IMR-90 (cell line): ENCODE measurements at regions not wholly inside any gene's neighbourhood (a gene's known extent, or its start where the extent isn't known, plus 50 kb on each side); places are given as distances from the start of the nearest gene placed in this dataset.

ENCODE experiments used
- ATAC-seq: fragments of 200-7000 bp; cut with Tn5 transposase; 2 replicates; pipeline ENCODE4 v1.9.1; 2020; ENCODE audit warnings: low read depth, mild to moderate bottlenecking, moderate library complexity
- BruUV-seq: library from RNA; stranded (reverse); fragments of 400-500 nt; replicated peaks from 2 replicates; lab custom pipeline; 2021; lab: Mats Ljungman, UMichigan
- CTCF ChIA-PET: fragments of 300-600 bp; formaldehyde crosslinking; extraction: SDS; loops from one replicate; lab custom pipeline; 2021; ENCODE audit warnings: antibody characterized with exemption; lab: Yijun Ruan, JAX
- POLR2A ChIA-PET: fragments of 300-600 bp; sonication (Branson Sonifier 250); formaldehyde crosslinking; loops from one replicate; lab custom pipeline; 2022; ENCODE audit warnings: antibody characterized with exemption; ENCODE audit not compliant: unreplicated experiment; lab: Charles Lee
- DNase-seq: peaks from one replicate; pipeline ENCODE4 v3.0.0; 2013
- H2AFZ ChIP-seq: replicated peaks from 2 replicates; pipeline ENCODE3; 2013; ENCODE audit warnings: low read length, mild to moderate bottlenecking; ENCODE audit not compliant: poor library complexity
- H2AK5ac ChIP-seq: 2 replicates; pipeline ENCODE4 v1.6.1; 2013; ENCODE audit warnings: low read depth, low read length, inconsistent platforms
- H2AK9ac ChIP-seq: replicated peaks from 2 replicates; pipeline ENCODE3; 2013; ENCODE audit warnings: mild to moderate bottlenecking, low read depth, low read length, moderate library complexity; ENCODE audit not compliant: poor library complexity
- H2BK120ac ChIP-seq: 2 replicates; pipeline ENCODE4 v1.6.1; 2013; ENCODE audit warnings: low read depth, low read length, inconsistent platforms
- H2BK15ac ChIP-seq: 3 replicates; pipeline ENCODE4 v1.6.1; 2013; ENCODE audit warnings: low read depth, low read length, inconsistent platforms
- H2BK20ac ChIP-seq: 2 replicates; pipeline ENCODE4 v1.6.1; 2013; ENCODE audit warnings: low read depth, mild to moderate bottlenecking, inconsistent platforms, low read length, moderate library complexity
- H2BK5ac ChIP-seq: 2 replicates; pipeline ENCODE4 v1.6.1; 2013; ENCODE audit warnings: mild to moderate bottlenecking, low read depth, low read length, inconsistent platforms; ENCODE audit not compliant: poor library complexity, severe bottlenecking
- H3K14ac ChIP-seq: replicated peaks from 2 replicates; pipeline ENCODE4 v1.6.1; 2013; ENCODE audit warnings: low read depth, low read length, inconsistent platforms
- H3K18ac ChIP-seq: 2 replicates; pipeline ENCODE4 v1.6.1; 2013; ENCODE audit warnings: low read depth, low read length, control low read depth
- H3K23ac ChIP-seq: 2 replicates; pipeline ENCODE4 v1.6.1; 2013; ENCODE audit warnings: low read depth, low read length, inconsistent platforms
- H3K27ac ChIP-seq: 2 replicates; pipeline ENCODE4 v1.5.1; 2013; ENCODE audit warnings: mild to moderate bottlenecking, control low read depth, low read length; ENCODE audit not compliant: insufficient read depth
- H3K27me3 ChIP-seq: 2 replicates; pipeline ENCODE4 v1.6.1; 2013; ENCODE audit warnings: low read length; ENCODE audit not compliant: control insufficient read depth, insufficient read depth
- H3K36me3 ChIP-seq: 2 replicates; pipeline ENCODE4 v1.6.1; 2013; ENCODE audit warnings: low read length, mixed read lengths; ENCODE audit not compliant: control insufficient read depth, insufficient read depth
- H3K4ac ChIP-seq: 2 replicates; pipeline ENCODE4 v1.6.1; 2013; ENCODE audit warnings: low read depth, low read length, inconsistent platforms
- H3K4me1 ChIP-seq: 2 replicates; pipeline ENCODE4 v1.6.1; 2013; ENCODE audit warnings: low read length, mixed read lengths; ENCODE audit not compliant: control insufficient read depth, insufficient read depth
- H3K4me2 ChIP-seq: 2 replicates; pipeline ENCODE4 v1.6.1; 2013; ENCODE audit warnings: low read depth, mild to moderate bottlenecking, control low read depth, low read length, moderate library complexity
- H3K4me3 ChIP-seq: 2 replicates; pipeline ENCODE4 v1.5.1; 2013; ENCODE audit warnings: low read depth, mild to moderate bottlenecking, control low read depth, low read length, moderate library complexity; ENCODE audit not compliant: insufficient read depth
- H3K56ac ChIP-seq: 2 replicates; pipeline ENCODE4 v1.6.1; 2013; ENCODE audit warnings: low read length, inconsistent platforms; ENCODE audit not compliant: insufficient read depth; ENCODE audit errors: extremely low read depth
- H3K79me1 ChIP-seq, 2 experiments: 2 replicates each; pipeline ENCODE4 v1.6.1; 2013; ENCODE audit warnings: low read length in 2 of 2, inconsistent platforms in 1 of 2, low read depth in 1 of 2
- H3K9ac ChIP-seq: 2 replicates; pipeline ENCODE4 v1.6.1; 2013; ENCODE audit warnings: low read depth, low read length, control low read depth
- H3K9me1 ChIP-seq: 2 replicates; pipeline ENCODE4 v1.6.1; 2013; ENCODE audit warnings: low read length, inconsistent platforms; ENCODE audit not compliant: insufficient read depth
- H3K9me3 ChIP-seq: 2 replicates; pipeline ENCODE4 v1.6.1; 2013; ENCODE audit warnings: low read length; ENCODE audit not compliant: control insufficient read depth, insufficient read depth
- H4K20me1 ChIP-seq: 2 replicates; pipeline ENCODE4 v1.6.1; 2013; ENCODE audit warnings: low read length, inconsistent platforms; ENCODE audit not compliant: insufficient read depth
- H4K5ac ChIP-seq: 2 replicates; pipeline ENCODE4 v1.6.1; 2013; ENCODE audit warnings: mild to moderate bottlenecking, low read depth, low read length, control low read depth
- H4K8ac ChIP-seq, 2 experiments: 2 replicates each; pipeline ENCODE4 v1.6.1; 2013; ENCODE audit warnings: low read depth in 2 of 2, low read length in 2 of 2, control low read depth in 1 of 2, inconsistent platforms in 1 of 2
- H4K91ac ChIP-seq: 2 replicates; pipeline ENCODE4 v1.6.1; 2013; ENCODE audit warnings: low read depth, low read length, inconsistent platforms; ENCODE audit not compliant: insufficient read depth
- BHLHE40 ChIP-seq: fragments of 150-350 bp; IDR thresholded peaks from 2 replicates; pipeline ENCODE4 v1.6.1; 2016; ENCODE audit warnings: mild to moderate bottlenecking, low read depth, low read length
- CEBPB ChIP-seq: IDR thresholded peaks from 2 replicates; pipeline ENCODE4 v1.6.1; 2012; ENCODE audit warnings: low read depth, low read length, improper control_type of control experiment
- CHD1 ChIP-seq: IDR thresholded peaks from 2 replicates; pipeline ENCODE4 v1.6.1; 2012; ENCODE audit warnings: low read depth, low read length, improper control_type of control experiment
- CTCF ChIP-seq: conservative IDR thresholded peaks from 2 replicates; pipeline ENCODE4 v1.5.1; 2012; ENCODE audit warnings: mild to moderate bottlenecking, low read depth, low read length, improper control_type of control experiment
- ELK1 ChIP-seq: fragments of 150-350 bp; IDR thresholded peaks from 2 replicates; pipeline ENCODE4 v1.6.1; 2016; ENCODE audit warnings: low read depth, mild to moderate bottlenecking, low read length, moderate library complexity, borderline replicate concordance
- FOS ChIP-seq: fragments of 150-350 bp; IDR thresholded peaks from 2 replicates; pipeline ENCODE4 v1.6.1; 2016; ENCODE audit warnings: low read depth, low read length
- MAFK ChIP-seq: IDR thresholded peaks from 2 replicates; pipeline ENCODE4 v1.6.1; 2012; ENCODE audit warnings: low read depth, low read length, improper control_type of control experiment
- POLR2A ChIP-seq: IDR thresholded peaks from 2 replicates; pipeline ENCODE4 v1.6.1; 2012; ENCODE audit warnings: mild to moderate bottlenecking, low read depth, low read length
- RAD21 ChIP-seq: IDR thresholded peaks from 2 replicates; pipeline ENCODE4 v1.6.1; 2012; ENCODE audit warnings: low read length, improper control_type of control experiment
- RCOR1 ChIP-seq: IDR thresholded peaks from 2 replicates; pipeline ENCODE4 v1.6.1; 2012; ENCODE audit warnings: mild to moderate bottlenecking, low read length, improper control_type of control experiment; ENCODE audit not compliant: insufficient replicate concordance
- RFX5 ChIP-seq: IDR thresholded peaks from 2 replicates; pipeline ENCODE4 v1.8.0; 2012; ENCODE audit warnings: low read depth, mild to moderate bottlenecking, low read length, moderate library complexity
- SMC3 ChIP-seq: fragments of 150-350 bp; IDR thresholded peaks from 2 replicates; pipeline ENCODE4 v1.6.1; 2016; ENCODE audit warnings: low read depth, mild to moderate bottlenecking, antibody characterized with exemption, low read length, moderate library complexity
- USF2 ChIP-seq: fragments of 150-350 bp; IDR thresholded peaks from 2 replicates; pipeline ENCODE4 v1.6.1; 2017; ENCODE audit warnings: mild to moderate bottlenecking, antibody characterized with exemption, low read length, low read depth
- WGBS, 2 experiments: methylation state at CpG; one replicate each; pipeline versions ENCODE4 v1.1.5 to v1.1.7; 2013; ENCODE audit warnings: missing lambda C conversion rate in 2 of 2; ENCODE audit not compliant: insufficient read length in 1 of 2; ENCODE audit errors: extremely low coverage in 2 of 2; 5-methylcytosine and 5-hydroxymethylcytosine counted together
- dilution Hi-C: fragments of 300-500 bp; cut with HindIII; formaldehyde crosslinking; loops from one replicate; pipeline ENCODE4 v1.14.3; 2018; ENCODE audit warnings: low sequenced_read_pairs; ENCODE audit not compliant: unreplicated experiment
- in situ Hi-C: fragments of 300-500 bp; cut with MboI; formaldehyde crosslinking; loops from 3 replicates; pipeline ENCODE4 v1.14.3; 2019; ENCODE audit warnings: low sequenced_read_pairs, inconsistent platforms, mixed read lengths
- intact Hi-C: fragments of 100-400 bp; cut with micrococcal nuclease; formaldehyde crosslinking; loops from 2 replicates; pipeline ENCODE4 v1.10.0; 2022

GRCh38 chr16:64667334-64667877 is 454.5 kb downstream of the CDH11 start:
- H3K56ac ChIP-seq = no peak overlapping the region
- DNase-seq = no peak
- no peak overlapping the region for H4K91ac ChIP-seq
- no peaks in the 10 kb centered on the region for H4K20me1 ChIP-seq
- no peak overlapping the region for H3K9ac ChIP-seq
- H4K5ac ChIP-seq = no peak overlapping the region
- no peak for ATAC-seq
- no peaks in the 10 kb centered on the region for H3K9me3 ChIP-seq
- no peak overlapping the region for H2BK120ac ChIP-seq
- no peak overlapping the region for H3K14ac ChIP-seq
- H3K27ac ChIP-seq = no peak overlapping the region
- H2BK5ac ChIP-seq = no peak overlapping the region
- intact Hi-C loops = no loop called here
- no peak overlapping the region for H2BK15ac ChIP-seq
- H3K27me3 ChIP-seq = no peaks in the 10 kb centered on the region
- no peak overlapping the region for H3K23ac ChIP-seq
- no peaks in the 10 kb centered on the region for H3K79me1 ChIP-seq
- no peak overlapping the region for H3K4me2 ChIP-seq
- POLR2A ChIA-PET = no interaction called here
- no peaks in the 10 kb centered on the region for H3K9me1 ChIP-seq
- no peak overlapping the region for H4K8ac ChIP-seq
- TF ChIP-seq RCOR1 (no peak), BHLHE40 (no peak), RFX5 (no peak), CTCF (no peak), FOS (no peak), CEBPB (no peak), ELK1 (no peak), MAFK (no peak), RAD21 (no peak), SMC3 (no peak), POLR2A (no peak), CHD1 (no peak), USF2 (no peak)
- CTCF ChIA-PET = no interaction called here
- H2AK9ac ChIP-seq = no peak overlapping the region
- no peaks in the 10 kb centered on the region for H3K4me1 ChIP-seq
- no peak overlapping the region for H3K4ac ChIP-seq
- in situ Hi-C loops = no loop called here
- no peak overlapping the region for H2AK5ac ChIP-seq
- no peak overlapping the region for H3K18ac ChIP-seq
- H2BK20ac ChIP-seq = no peak overlapping the region
- H2AFZ ChIP-seq = no peak overlapping the region
- no TSS peak for BruUV-seq
- H3K4me3 ChIP-seq = no peak overlapping the region
- no CpG with 5 or more reads among the region's 3 CpGs for WGBS, 2 experiments
- dilution Hi-C loops = no loop called here
- H3K36me3 ChIP-seq = no peaks in the 10 kb centered on the region
